DOHH2 (cell line): ENCODE measurements at regions not wholly inside any gene's neighbourhood (a gene's known extent, or its start where the extent isn't known, plus 50 kb on each side); places are given as distances from the start of the nearest gene placed in this dataset.

ENCODE experiments used
- CTCF ChIP-seq: fragments of 200-600 bp; sonication (generic); IDR thresholded peaks from one replicate; pipeline ENCODE4 v1.5.1; 2014; ENCODE audit warnings: antibody characterized with exemption, mild to moderate bottlenecking, low read depth, low read length; ENCODE audit not compliant: poor library complexity, severe bottlenecking
- EZH2phosphoT487 ChIP-seq: fragments of 200-600 bp; sonication (generic); IDR thresholded peaks from 2 replicates; pipeline ENCODE4 v1.6.1; 2017; ENCODE audit warnings: borderline replicate concordance, mild to moderate bottlenecking, antibody characterized with exemption, low read length, moderate library complexity, mixed read lengths

- peak; percentile 27 for TF ChIP-seq CTCF
- no peak for TF ChIP-seq EZH2phosphoT487
These were observed 411.8 kb upstream of the MIS18BP1 start for GRCh38 chr14:45664668-45665356.
